Epithelial cell of proximal tubule (primary cell): ENCODE measurements at regions not wholly inside any gene's neighbourhood (a gene's known extent, or its start where the extent isn't known, plus 50 kb on each side); places are given as distances from the start of the nearest gene placed in this dataset.
"Not testable (repeated sequence)": the region's sequence is repeated elsewhere in the genome, so short reads cannot be mapped to it uniquely, and the experiment has no call there.

Source experiments
- DNase-seq: peaks from one replicate; pipeline ENCODE4 v3.0.0-alpha.2; 2011; ENCODE audit warnings: low read depth
- H3K4me3 ChIP-seq: 2 replicates; pipeline ENCODE4 v1.5.1; 2011; ENCODE audit warnings: low read depth, mild to moderate bottlenecking, low read length
- CTCF ChIP-seq: conservative IDR thresholded peaks from 2 replicates; pipeline ENCODE4 v1.5.1; 2012; ENCODE audit warnings: low read depth, mild to moderate bottlenecking, low read length

DNA sequence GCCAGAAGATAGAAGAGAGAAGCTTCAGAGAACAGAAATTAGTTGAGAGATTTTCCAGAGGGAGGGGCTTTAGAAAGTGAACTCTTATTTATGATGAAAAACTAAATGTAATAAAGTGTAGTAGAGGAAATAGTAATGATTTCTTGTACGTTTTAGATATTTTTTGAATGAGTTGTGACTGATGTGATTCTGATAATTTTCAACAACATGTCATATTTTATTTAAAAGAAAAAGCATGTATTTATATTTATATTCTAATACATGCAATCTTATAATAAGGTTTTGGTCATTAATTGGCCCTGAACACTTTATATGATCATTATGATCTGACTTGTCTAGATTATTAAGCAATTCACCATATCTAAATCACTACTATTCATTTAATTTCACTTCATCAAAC lies 735.2 kb upstream of the CDH9 start:
- no peak for TF ChIP-seq CTCF
- H3K4me3 ChIP-seq: no peak overlapping the region
- no peak for DNase-seq

- no peak overlapping the region for H3K4me3 ChIP-seq
- no peak for TF ChIP-seq CTCF
- no peak for DNase-seq
Measured at GRCh38 chr5:27773166-27773565, 734.8 kb upstream of the CDH9 start.

GRCh38 chr5:27769748-27770402 lies 731.5 kb upstream of the CDH9 start:
- no peak for DNase-seq
- no peak for TF ChIP-seq CTCF
- no peak overlapping the region for H3K4me3 ChIP-seq

- no peak for TF ChIP-seq CTCF
- H3K4me3 ChIP-seq: no peak overlapping the region
- no peak for DNase-seq
Measured at GRCh38 chr5:27748847-27749246, 710.5 kb upstream of the CDH9 start.

DNA sequence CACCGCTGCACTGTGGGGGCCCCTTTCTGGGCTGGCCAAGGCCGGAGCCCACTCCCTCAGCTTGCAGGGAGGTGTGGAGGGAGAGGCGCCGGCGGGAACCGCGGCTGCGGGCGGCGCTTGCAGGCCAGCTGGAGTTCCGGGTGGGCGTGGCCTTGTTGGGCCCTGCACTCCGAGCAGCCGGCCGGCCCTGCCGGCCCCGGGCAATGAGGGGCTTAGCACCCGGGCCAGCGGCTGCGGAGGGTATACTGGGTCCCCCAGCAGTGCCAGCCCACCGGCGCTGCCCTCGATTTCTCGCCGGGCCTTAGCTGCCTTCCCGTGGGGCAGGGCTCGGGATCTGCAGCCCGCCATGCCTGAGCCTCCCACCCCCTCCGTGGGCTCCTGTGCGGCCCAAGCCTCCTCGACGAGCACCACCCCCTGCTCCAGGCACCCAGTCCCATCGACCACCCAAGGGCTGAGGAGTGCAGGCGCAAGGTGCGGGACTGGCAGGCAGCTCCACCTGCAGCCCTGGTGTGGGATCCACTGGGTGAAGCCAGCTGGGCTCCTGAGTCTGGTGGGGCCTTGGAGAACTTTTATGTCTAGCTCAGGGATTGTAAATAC lies 705.1 kb upstream of the CDH9 start:
- not testable (repeated sequence) for DNase-seq

DNA sequence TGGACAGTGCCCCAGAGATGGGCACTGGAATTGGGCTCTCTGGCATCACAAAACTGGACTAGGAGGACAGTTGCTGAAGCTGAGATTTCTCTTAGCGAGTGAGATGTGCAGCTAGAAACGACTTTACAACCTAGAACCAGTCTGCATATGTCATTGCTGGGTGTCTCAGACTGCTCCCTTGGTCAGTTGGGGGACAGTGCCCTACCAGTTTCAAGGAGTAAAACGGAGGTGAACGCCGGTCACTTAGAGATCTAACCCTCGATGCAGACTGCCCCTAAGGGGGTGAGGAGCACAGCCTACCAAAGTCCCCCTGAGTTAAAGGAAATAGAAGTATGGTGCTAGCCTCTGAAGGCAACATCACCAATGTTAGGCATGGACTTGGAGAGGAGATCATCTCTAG lies 704.4 kb upstream of the CDH9 start:
- H3K4me3 ChIP-seq: no peak overlapping the region
- no peak for DNase-seq
- TF ChIP-seq CTCF: no peak

More for the DNA sequence above, 705.1 kb upstream of the CDH9 start:
- H3K4me3 ChIP-seq: not testable (repeated sequence)

DNA sequence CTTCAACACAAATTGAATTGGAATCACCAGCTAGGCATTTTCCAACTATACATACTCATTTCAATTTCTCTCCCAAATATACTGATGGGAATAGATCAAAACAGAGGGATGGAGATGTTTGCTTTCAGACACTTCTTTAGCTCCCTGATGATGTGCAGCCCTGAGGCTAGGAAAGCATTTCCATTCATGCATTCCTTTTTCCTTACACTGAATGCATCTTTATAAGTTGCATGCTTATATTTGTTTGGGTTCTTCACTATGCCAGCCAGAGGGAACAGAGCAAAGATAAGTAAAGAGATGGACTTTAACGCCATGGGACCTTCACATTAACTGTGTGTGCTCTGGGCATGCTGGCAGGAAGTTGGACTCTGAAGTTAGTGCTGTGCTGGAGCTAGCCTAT lies 696.5 kb upstream of the CDH9 start:
- H3K4me3 ChIP-seq: no peak overlapping the region
- DNase-seq: no peak
- no peak for TF ChIP-seq CTCF
